BE2C (cell line): ENCODE measurements at regions not wholly inside any gene's neighbourhood (a gene's known extent, or its start where the extent isn't known, plus 50 kb on each side); places are given as distances from the start of the nearest gene placed in this dataset.

Experiments used
- DNase-seq: peaks from one replicate; pipeline ENCODE4 v3.0.0-alpha.2; 2020
- H3K27me3 ChIP-seq: fragments of 250-450 bp; sonication (Bioruptor Pico); 2 replicates; pipeline ENCODE4 v1.5.1; 2020; ENCODE audit warnings: mild to moderate bottlenecking
- H3K36me3 ChIP-seq: fragments of 250-450 bp; sonication (Bioruptor Pico); 2 replicates; pipeline ENCODE4 v1.5.1; 2020; ENCODE audit warnings: mild to moderate bottlenecking
- H3K4me1 ChIP-seq: fragments of 250-450 bp; sonication (Bioruptor Pico); 2 replicates; pipeline ENCODE4 v1.5.1; 2020
- H3K4me3 ChIP-seq: 2 replicates; pipeline ENCODE4 v1.5.1; 2011; ENCODE audit warnings: low read depth, low read length
- H3K9me3 ChIP-seq: fragments of 250-450 bp; sonication (Bioruptor Pico); 2 replicates; pipeline ENCODE4 v1.5.1; 2020
- TF ChIP-seq, protein P1 (sequence below): IDR thresholded peaks from 2 replicates; pipeline ENCODE4 v1.5.1; 2012; ENCODE audit warnings: mild to moderate bottlenecking, low read depth, low read length

DNA sequence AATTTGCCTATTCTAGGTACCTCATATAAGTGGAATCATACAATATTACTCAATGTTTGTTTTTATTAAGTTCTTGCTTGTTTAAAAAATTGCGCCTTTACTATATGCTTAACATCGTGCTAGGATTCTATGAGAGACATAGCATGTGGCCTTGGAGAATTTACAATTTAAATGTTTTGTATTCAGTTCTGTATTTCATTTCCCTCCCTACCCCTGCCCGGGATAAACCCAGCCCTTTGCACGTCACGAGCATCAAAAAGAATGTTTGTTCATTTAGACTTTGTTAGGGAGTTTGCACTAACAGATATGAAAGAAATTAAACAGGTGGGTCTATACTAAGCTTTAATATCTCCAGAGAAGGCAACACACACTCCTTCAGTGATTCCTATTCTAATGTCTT lies 75.7 kb downstream of the C18orf54 start:
- Histone ChIP-seq H3K27me3 (no peaks in the 10 kb centered on the region), H3K9me3 (no peaks in the 10 kb centered on the region), H3K4me3 (no peak overlapping the region), H3K4me1 (no peaks in the 10 kb centered on the region), H3K36me3 (no peaks in the 10 kb centered on the region)
- DNase-seq: no peak
- TF ChIP-seq, protein P1, sequence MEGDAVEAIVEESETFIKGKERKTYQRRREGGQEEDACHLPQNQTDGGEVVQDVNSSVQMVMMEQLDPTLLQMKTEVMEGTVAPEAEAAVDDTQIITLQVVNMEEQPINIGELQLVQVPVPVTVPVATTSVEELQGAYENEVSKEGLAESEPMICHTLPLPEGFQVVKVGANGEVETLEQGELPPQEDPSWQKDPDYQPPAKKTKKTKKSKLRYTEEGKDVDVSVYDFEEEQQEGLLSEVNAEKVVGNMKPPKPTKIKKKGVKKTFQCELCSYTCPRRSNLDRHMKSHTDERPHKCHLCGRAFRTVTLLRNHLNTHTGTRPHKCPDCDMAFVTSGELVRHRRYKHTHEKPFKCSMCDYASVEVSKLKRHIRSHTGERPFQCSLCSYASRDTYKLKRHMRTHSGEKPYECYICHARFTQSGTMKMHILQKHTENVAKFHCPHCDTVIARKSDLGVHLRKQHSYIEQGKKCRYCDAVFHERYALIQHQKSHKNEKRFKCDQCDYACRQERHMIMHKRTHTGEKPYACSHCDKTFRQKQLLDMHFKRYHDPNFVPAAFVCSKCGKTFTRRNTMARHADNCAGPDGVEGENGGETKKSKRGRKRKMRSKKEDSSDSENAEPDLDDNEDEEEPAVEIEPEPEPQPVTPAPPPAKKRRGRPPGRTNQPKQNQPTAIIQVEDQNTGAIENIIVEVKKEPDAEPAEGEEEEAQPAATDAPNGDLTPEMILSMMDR: no peak

DNA sequence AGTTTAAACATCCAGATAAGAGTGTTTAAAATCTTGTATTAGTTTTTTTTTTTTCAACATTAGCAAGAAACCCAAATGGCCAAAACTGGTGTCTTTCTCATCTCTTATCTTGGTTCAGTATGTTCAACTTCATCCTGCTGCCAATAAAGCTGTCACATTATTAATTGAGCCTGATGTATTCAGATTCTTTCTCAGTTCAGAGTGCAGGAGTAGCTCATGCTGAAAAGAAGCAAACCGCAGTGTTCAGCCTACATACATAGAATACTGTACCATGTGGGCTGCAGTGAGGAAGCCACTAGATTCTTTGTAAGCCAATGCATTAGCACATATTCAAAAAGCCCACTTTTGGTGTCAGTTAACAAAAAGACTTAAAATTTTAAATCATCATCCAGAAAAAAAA lies 76.2 kb downstream of the C18orf54 start:
- no peaks in the 10 kb centered on the region for H3K27me3 ChIP-seq
- H3K4me3 ChIP-seq: no peak overlapping the region
- TF ChIP-seq, protein P1: no peak
- DNase-seq: no peak
- H3K36me3 ChIP-seq: no peaks in the 10 kb centered on the region
- no peaks in the 10 kb centered on the region for H3K9me3 ChIP-seq
- no peaks in the 10 kb centered on the region for H3K4me1 ChIP-seq

DNA sequence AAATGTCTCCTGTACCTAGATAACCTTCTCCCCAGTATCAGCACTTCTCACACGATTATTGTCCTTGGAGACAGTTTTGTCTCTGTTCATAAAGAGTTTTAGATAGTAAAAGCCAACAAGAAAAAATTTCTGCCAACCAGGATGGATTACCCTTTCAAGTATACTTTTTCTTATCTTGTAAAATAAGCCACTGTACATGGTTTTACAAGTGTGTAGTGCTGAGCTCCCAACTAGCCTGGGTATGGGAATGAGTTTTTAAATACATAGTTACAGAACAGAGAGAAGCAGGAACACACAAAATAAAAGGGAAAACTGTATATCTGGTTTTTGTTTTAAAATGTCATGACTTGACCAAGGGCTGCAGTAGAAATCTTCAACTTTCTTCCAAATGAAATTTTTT lies 76.7 kb downstream of the C18orf54 start:
- Histone ChIP-seq H3K4me1 (no peaks in the 10 kb centered on the region), H3K36me3 (no peaks in the 10 kb centered on the region), H3K27me3 (no peaks in the 10 kb centered on the region), H3K4me3 (no peak overlapping the region), H3K9me3 (no peaks in the 10 kb centered on the region)
- TF ChIP-seq, protein P1: no peak
- DNase-seq: no peak

DNA sequence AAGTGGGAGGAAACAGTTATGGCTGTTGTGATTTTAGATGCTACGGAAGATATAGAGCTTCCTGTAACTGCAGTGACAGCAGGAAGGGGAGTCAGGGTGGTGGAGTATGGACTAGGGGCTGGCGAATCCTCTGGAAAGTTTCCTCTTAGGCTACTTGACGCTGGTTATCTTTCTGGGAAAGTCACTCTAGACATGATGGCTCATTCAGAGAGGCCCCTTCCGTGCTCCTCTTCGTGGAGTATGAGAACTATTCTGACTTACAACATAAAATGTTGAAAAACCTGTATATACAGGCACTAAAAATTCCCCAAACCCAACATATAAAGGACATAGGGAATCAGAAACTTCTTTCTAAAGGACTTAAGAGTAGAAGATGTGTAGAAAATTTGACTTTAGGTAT lies 78.8 kb downstream of the C18orf54 start:
- DNase-seq: no peak
- Histone ChIP-seq H3K4me3 (no peak overlapping the region), H3K9me3 (no peaks in the 10 kb centered on the region), H3K27me3 (no peaks in the 10 kb centered on the region), H3K36me3 (no peaks in the 10 kb centered on the region), H3K4me1 (no peaks in the 10 kb centered on the region)
- TF ChIP-seq, protein P1: no peak

DNA sequence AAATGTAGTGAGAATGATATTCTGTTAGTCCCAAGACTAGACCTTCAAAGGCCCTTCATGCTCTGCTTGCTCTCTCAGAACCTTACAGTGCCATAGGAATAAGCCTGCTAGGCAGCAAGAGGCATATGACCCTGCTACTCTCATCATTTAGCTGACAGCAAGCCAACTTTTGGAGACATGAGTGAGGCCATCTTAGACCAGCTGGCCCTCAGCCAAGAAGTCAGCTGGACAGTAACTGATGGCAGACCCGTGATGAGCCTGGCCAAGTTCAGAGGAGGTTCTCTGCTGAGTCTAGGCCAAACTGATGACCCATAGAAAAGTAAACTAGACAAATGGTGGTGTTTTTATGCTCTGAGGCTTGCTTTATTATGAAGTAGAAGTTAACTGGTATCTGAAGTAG lies 82.6 kb downstream of the C18orf54 start:
- H3K36me3 ChIP-seq: no peaks in the 10 kb centered on the region
- H3K27me3 ChIP-seq: no peaks in the 10 kb centered on the region
- H3K4me1 ChIP-seq: no peaks in the 10 kb centered on the region
- TF ChIP-seq, protein P1: no peak
- H3K9me3 ChIP-seq: no peaks in the 10 kb centered on the region
- H3K4me3 ChIP-seq: no peak overlapping the region
- peak; percentile 8 for DNase-seq

DNA sequence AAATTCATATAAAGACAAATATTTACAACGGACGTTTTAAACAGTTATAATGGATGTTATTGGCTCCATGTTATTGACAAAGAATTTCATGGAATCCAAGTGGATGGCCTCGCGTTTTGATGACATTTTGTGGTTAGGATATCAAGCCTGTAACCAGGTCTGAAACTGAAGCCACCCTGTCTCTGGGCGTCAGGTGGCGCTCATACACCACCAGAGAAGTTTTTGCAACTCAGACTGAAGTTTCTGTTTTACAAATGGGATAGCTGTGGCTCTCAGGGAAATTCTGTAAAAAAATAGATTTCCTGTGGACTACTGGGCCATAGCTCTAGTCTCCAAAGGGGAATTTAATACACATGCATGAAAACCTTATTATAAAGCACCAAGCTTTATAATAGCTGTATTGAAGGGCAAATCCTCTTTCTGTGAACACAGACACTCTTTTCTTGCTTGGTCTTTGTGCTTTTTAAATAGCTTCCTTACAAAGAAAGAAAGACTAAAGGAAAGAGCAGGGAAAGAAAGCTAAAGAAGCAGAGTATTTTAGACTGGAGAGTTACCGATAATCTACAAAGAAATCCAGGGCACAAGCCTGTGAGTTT lies 86.7 kb downstream of the C18orf54 start:
- Histone ChIP-seq H3K27me3 (no peaks in the 10 kb centered on the region), H3K36me3 (no peaks in the 10 kb centered on the region), H3K4me3 (no peak overlapping the region), H3K9me3 (no peaks in the 10 kb centered on the region), H3K4me1 (no peaks in the 10 kb centered on the region)
- DNase-seq: peak; percentile 26
- TF ChIP-seq, protein P1: peak; percentile 73
